HCT116 (cell line): ENCODE measurements at regions not wholly inside any gene's neighbourhood (a gene's known extent, or its start where the extent isn't known, plus 50 kb on each side); places are given as distances from the start of the nearest gene placed in this dataset.

Source experiments
- ATAC-seq: fragments of 200-7000 bp; cut with Tn5 transposase; 2 replicates; pipeline ENCODE4 v1.9.1; 2020; ENCODE audit warnings: mild to moderate bottlenecking, moderate library complexity
- BruUV-seq: library from RNA; stranded (reverse); fragments of 400-500 nt; replicated peaks from 2 replicates; lab custom pipeline; 2021; lab: Mats Ljungman, UMichigan
- CTCF ChIA-PET: fragments of 300-600 bp; sonication (Branson Sonifier 250); formaldehyde crosslinking; loops from one replicate; lab custom pipeline; 2021; ENCODE audit warnings: antibody characterized with exemption; lab: Charles Lee
- POLR2A ChIA-PET: fragments of 300-600, 350-600 bp; sonication (Branson Sonifier 250); formaldehyde crosslinking; loops from one replicate; lab custom pipeline; 2021; ENCODE audit warnings: antibody characterized with exemption; lab: Charles Lee
- RAD21 ChIA-PET, 2 experiments: fragments of 300-600 bp; sonication (Branson Sonifier 250); formaldehyde crosslinking; loops; one replicate each; lab custom pipeline; 2023; ENCODE audit warnings: low total read pairs in 2 of 2; ENCODE audit not compliant: uncharacterized antibody in 2 of 2, unreplicated experiment in 2 of 2, low non-redundant PET in 1 of 2; lab: Charles Lee
- DNase-seq: peaks from one replicate; pipeline ENCODE4 v3.0.0-alpha.2; 2010; ENCODE audit warnings: low read depth, low spot score
- H2AFZ ChIP-seq: fragments of 200-600 bp; shearing (Covaris generic), sonication (generic); 2 replicates; pipeline ENCODE4 v1.6.1; 2017; ENCODE audit warnings: low read depth, mixed run types, mixed read lengths, antibody characterized with exemption, low read length; ENCODE audit not compliant: poor library complexity, severe bottlenecking
- H3K27ac ChIP-seq: 2 replicates; pipeline ENCODE4 v1.5.1; 2012; ENCODE audit warnings: low read depth, low read length
- H3K27me3 ChIP-seq: fragments of 200-600 bp; sonication (generic); 2 replicates; pipeline ENCODE4 v1.6.1; 2016; ENCODE audit warnings: mixed run types, low read length, mixed read lengths; ENCODE audit not compliant: insufficient read depth
- H3K36me3 ChIP-seq, 2 experiments: fragments of 200-500 bp in 1 of 2; fragments of 200-600 bp in 1 of 2; sonication (Bioruptor generic) in 1 of 2; sonication (generic) in 1 of 2; 2 replicates each; pipeline versions ENCODE4 v1.5.1 to v1.6.1; 2014 to 2016; ENCODE audit warnings: low read length in 2 of 2, inconsistent platforms in 1 of 2, mixed read lengths in 1 of 2, mixed run types in 1 of 2; ENCODE audit not compliant: insufficient read depth in 2 of 2, control insufficient read depth in 1 of 2
- H3K4me1 ChIP-seq, 2 experiments: fragments of 200-600 bp in 1 of 2; sonication (generic) in 1 of 2; 2 replicates each; pipeline versions ENCODE4 v1.5.1 to v1.6.1; 2012 to 2017; ENCODE audit warnings: low read length in 2 of 2, inconsistent platforms in 1 of 2, mild to moderate bottlenecking in 1 of 2, mixed read lengths in 1 of 2, mixed run types in 1 of 2, moderate library complexity in 1 of 2; ENCODE audit not compliant: insufficient read depth in 2 of 2, control insufficient read depth in 1 of 2
- H3K4me2 ChIP-seq: fragments of 200-600 bp; sonication (generic); 2 replicates; pipeline ENCODE4 v1.6.1; 2017; ENCODE audit warnings: mixed run types, low read length, mixed read lengths
- H3K4me3 ChIP-seq, 2 experiments: fragments of 200-600 bp in 1 of 2; sonication (generic) in 1 of 2; replicated peaks in 1 of 2; 2 replicates each; pipeline ENCODE4 v1.5.1; 2011 to 2016; ENCODE audit warnings: low read length in 2 of 2, control low read depth in 1 of 2, low read depth in 1 of 2, mild to moderate bottlenecking in 1 of 2, mixed read lengths in 1 of 2, mixed run types in 1 of 2
- H3K79me2 ChIP-seq: fragments of 200-600 bp; sonication (generic); 2 replicates; pipeline ENCODE4 v1.6.1; 2017; ENCODE audit warnings: mild to moderate bottlenecking, mixed run types, low read length, moderate library complexity, mixed read lengths; ENCODE audit not compliant: insufficient read depth
- H3K9ac ChIP-seq: fragments of 200-600 bp; sonication (generic); 2 replicates; pipeline ENCODE4 v1.6.1; 2016; ENCODE audit warnings: low read length, mixed read lengths
- H3K9me2 ChIP-seq: fragments of 200-600 bp; sonication (generic), shearing (Covaris generic); 2 replicates; pipeline ENCODE4 v1.6.1; 2017; ENCODE audit warnings: mixed run types, mild to moderate bottlenecking, moderate library complexity; ENCODE audit not compliant: insufficient read depth
- H3K9me3 ChIP-seq, 2 experiments: fragments of 200-500 bp in 1 of 2; fragments of 200-600 bp in 1 of 2; sonication (Bioruptor generic) in 1 of 2; sonication (generic) in 1 of 2; 2 replicates each; pipeline ENCODE4 v1.6.1; 2014 to 2017; ENCODE audit warnings: low read length in 2 of 2, mixed read lengths in 2 of 2, inconsistent platforms in 1 of 2, low read depth in 1 of 2, mild to moderate bottlenecking in 1 of 2, mixed run types in 1 of 2, moderate library complexity in 1 of 2; ENCODE audit not compliant: control insufficient read depth in 1 of 2, insufficient read depth in 1 of 2
- H4K20me1 ChIP-seq: fragments of 200-600 bp; sonication (generic), shearing (Covaris generic); 2 replicates; pipeline ENCODE4 v1.6.1; 2017; ENCODE audit warnings: mixed run types, mild to moderate bottlenecking, moderate library complexity; ENCODE audit not compliant: insufficient read depth
- CBX3 ChIP-seq: IDR thresholded peaks from 2 replicates; pipeline ENCODE4 v1.6.1; 2012; ENCODE audit warnings: low read depth
- EGR1 ChIP-seq: IDR thresholded peaks from 2 replicates; pipeline ENCODE4 v1.6.1; 2012; ENCODE audit warnings: low read depth
- ELF1 ChIP-seq: IDR thresholded peaks from 2 replicates; pipeline ENCODE4 v1.6.1; 2012; ENCODE audit warnings: low read depth, borderline replicate concordance
- EZH2 ChIP-seq: fragments of 200-600 bp; sonication (generic); IDR thresholded peaks from 2 replicates; pipeline ENCODE4 v1.6.1; 2017; ENCODE audit warnings: antibody characterized with exemption, mixed run types
- EZH2phosphoT487 ChIP-seq: fragments of 200-600 bp; IDR thresholded peaks from 2 replicates; pipeline ENCODE4 v1.6.1; 2018; ENCODE audit warnings: antibody characterized with exemption, borderline replicate concordance
- JUND ChIP-seq: IDR thresholded peaks from 2 replicates; pipeline ENCODE4 v1.6.1; 2012
- POLR2A ChIP-seq: IDR thresholded peaks from 2 replicates; pipeline ENCODE4 v1.7.0; 2011; ENCODE audit warnings: borderline replicate concordance; ENCODE audit not compliant: insufficient read depth, insufficient read length; ENCODE audit errors: extremely low read depth
- POLR2AphosphoS5 ChIP-seq: IDR thresholded peaks from 2 replicates; pipeline ENCODE4 v1.6.1; 2011; ENCODE audit warnings: mild to moderate bottlenecking, low read depth, low read length, moderate library complexity
- RAD21 ChIP-seq: IDR thresholded peaks from 2 replicates; pipeline ENCODE4 v1.6.1; 2012; ENCODE audit warnings: low read depth, mild to moderate bottlenecking
- SP1 ChIP-seq: IDR thresholded peaks from 2 replicates; pipeline ENCODE4 v1.6.1; 2012; ENCODE audit warnings: low read depth
- YY1 ChIP-seq: IDR thresholded peaks from 2 replicates; pipeline ENCODE4 v1.6.1; 2011; ENCODE audit warnings: low read length, low read depth, moderate library complexity, mild to moderate bottlenecking; ENCODE audit not compliant: insufficient replicate concordance; ENCODE audit errors: extremely low read depth
- ZFX ChIP-seq: fragments of 450-650 bp; IDR thresholded peaks from 2 replicates; pipeline ENCODE4 v1.6.1; 2017
- intact Hi-C: fragments of 100-400 bp; cut with micrococcal nuclease; formaldehyde crosslinking; loops from 2 replicates; pipeline ENCODE4 v1.10.0; 2022
- TF ChIP-seq, protein P1 (sequence below): IDR thresholded peaks from 2 replicates; pipeline ENCODE4 v1.6.1; 2012
- TF ChIP-seq, protein P2 (sequence below), 3 experiments: fragments of 200-600 bp in 1 of 3; sonication (generic) in 1 of 3; IDR thresholded peaks in 2 of 3; conservative IDR thresholded peaks in 1 of 3; 2 replicates each; pipeline ENCODE4 v1.5.1; 2012 to 2017; ENCODE audit warnings: low read depth in 2 of 3, low read length in 2 of 3, antibody characterized with exemption in 1 of 3, borderline replicate concordance in 1 of 3, control low read depth in 1 of 3, mild to moderate bottlenecking in 1 of 3, mixed read lengths in 1 of 3, mixed run types in 1 of 3, moderate library complexity in 1 of 3; ENCODE audit not compliant: insufficient read depth in 1 of 3
- TF ChIP-seq, protein P3 (sequence below): IDR thresholded peaks from 2 replicates; pipeline ENCODE4 v1.6.1; 2012

DNA sequence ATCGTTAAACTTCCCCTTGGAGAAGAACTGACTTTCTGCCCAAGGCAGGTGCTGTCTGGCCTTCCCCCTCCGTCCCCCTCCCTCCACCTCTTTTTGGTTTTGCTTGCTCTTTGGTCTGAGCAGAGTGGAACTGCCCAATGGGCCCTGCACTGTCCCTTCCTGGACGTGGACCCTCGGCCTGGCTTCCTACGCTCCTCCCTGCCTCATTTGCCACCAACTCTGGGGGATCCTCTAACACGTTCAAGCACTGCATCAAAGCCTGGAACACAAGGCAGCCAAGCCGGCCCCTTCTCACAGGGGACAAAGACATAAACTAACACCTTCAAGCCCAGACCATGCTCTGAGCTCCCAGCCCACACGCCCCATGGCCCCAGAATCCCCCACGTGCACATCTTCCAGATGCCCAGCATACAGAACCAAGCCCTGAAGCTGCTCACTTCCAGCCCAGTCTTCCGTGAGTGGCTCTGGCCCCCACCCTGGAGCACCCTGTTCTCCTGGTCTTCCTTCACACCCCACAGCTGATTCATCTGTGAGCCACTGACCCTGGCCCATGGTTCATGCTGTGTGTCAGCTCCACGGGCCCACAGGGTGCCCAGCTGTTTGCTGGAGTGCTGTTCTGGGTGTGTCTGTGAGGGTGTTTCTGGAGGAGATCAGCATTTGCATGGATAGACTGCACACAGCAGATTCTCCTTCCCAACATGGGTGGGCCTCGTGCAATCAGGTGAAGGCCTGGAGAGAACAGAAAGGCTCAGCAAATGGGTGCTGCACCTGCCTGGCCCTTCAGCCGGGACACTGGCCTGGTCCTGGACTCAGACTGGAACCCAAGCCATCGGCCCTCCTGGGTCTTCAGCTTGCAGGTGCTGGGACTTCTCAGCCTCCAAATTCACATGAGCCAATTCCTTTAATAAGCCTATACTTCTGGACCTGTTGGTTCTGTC lies 247.1 kb upstream of the SALL3 start:
- 0 out of 2 replicates have a peak, but pooled peaks cover 3% of the 10 kb centered on the region for H3K27me3 ChIP-seq
- ATAC-seq: no peak
- no peak overlapping the region for H3K4me3 ChIP-seq
- H3K36me3 ChIP-seq: no peaks in the 10 kb centered on the region
- BruUV-seq: no TSS peak
- TF ChIP-seq, protein P1, sequence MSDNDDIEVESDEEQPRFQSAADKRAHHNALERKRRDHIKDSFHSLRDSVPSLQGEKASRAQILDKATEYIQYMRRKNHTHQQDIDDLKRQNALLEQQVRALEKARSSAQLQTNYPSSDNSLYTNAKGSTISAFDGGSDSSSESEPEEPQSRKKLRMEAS: no peak
- no peak for TF ChIP-seq ZFX
- no peak for TF ChIP-seq EGR1
- TF ChIP-seq POLR2AphosphoS5: no peak
- no peak for TF ChIP-seq EZH2
- TF ChIP-seq POLR2A: no peak
- no peaks in the 10 kb centered on the region for H3K9me2 ChIP-seq
- CTCF ChIA-PET: no interaction called here
- POLR2A ChIA-PET: no interaction called here
- H3K4me2 ChIP-seq: no peak overlapping the region
- no peaks in the 10 kb centered on the region for H3K79me2 ChIP-seq
- intact Hi-C loops: no loop called here
- H3K9me3 ChIP-seq: no peaks in the 10 kb centered on the region
- no peaks in the 10 kb centered on the region for H4K20me1 ChIP-seq
- H2AFZ ChIP-seq: no peak overlapping the region
- H3K27ac ChIP-seq: no peak overlapping the region
- RAD21 ChIA-PET: no interaction called here
- DNase-seq: no peak
- H3K9ac ChIP-seq: no peak overlapping the region
- H3K4me1 ChIP-seq: no peaks in the 10 kb centered on the region

DNA sequence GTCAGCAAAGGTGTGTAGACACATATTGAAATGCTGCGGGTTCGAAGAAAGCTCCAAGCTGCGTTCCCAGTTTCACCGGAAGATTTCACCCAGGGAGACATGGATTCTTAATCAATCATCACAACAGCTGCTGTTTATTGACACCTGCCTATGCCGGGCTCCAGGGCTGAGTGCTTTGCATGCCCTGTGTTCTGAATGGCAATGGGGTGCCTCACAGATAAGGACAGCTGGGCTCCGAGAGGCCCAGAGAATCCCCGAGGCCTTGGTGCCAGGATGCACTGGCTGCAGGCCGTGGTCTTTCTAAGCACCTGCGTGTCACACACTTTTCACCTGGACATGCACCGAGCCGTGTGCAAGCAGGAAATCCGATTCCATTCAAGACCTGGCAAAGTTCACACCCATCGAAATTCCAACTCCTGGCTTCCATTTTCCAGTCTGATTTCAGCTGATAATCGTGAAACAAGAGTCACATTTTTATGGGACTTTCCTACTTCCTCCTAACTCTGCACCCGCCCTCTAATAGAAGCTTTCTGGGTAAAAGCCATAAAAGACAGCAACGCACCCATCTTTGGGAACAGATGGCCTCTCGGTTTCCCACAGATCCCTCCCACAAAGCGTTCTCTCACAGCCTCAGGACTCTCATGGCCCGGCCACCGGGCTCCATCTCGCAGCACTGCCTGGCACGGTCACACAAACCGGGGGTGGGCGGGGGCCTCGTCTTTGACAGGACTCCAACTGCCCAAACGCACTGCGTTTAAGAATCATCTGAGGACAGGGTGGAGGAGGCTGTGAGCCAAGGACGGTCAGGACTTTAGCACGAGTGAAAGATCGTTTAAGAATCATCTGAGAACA lies 245.6 kb upstream of the SALL3 start:
- DNase-seq (no peak), ATAC-seq (no peak)
- 0 out of 2 replicates have a peak, but pooled peaks cover 3% of the 10 kb centered on the region for H3K27me3 ChIP-seq
- no peak overlapping the region for H2AFZ ChIP-seq
- H3K9me2 ChIP-seq: no peaks in the 10 kb centered on the region
- no peaks in the 10 kb centered on the region for H4K20me1 ChIP-seq
- no peaks in the 10 kb centered on the region for H3K36me3 ChIP-seq
- H3K79me2 ChIP-seq: no peaks in the 10 kb centered on the region
- BruUV-seq: no TSS peak
- no peak overlapping the region for H3K9ac ChIP-seq
- ChIA-PET RAD21 (no interaction called here), POLR2A (no interaction called here), CTCF (no interaction called here)
- intact Hi-C loops: no loop called here
- no peak overlapping the region for H3K27ac ChIP-seq
- no peaks in the 10 kb centered on the region for H3K9me3 ChIP-seq
- no peak overlapping the region for H3K4me2 ChIP-seq
- H3K4me3 ChIP-seq: no peak overlapping the region
- no peaks in the 10 kb centered on the region for H3K4me1 ChIP-seq
- TF ChIP-seq POLR2A (no peak), ELF1 (no peak), RAD21 (no peak), JUND (no peak), SP1 (no peak), EZH2 (no peak), POLR2AphosphoS5 (no peak), EGR1 (no peak), YY1 (no peak), EZH2phosphoT487 (no peak), CBX3 (no peak)
- TF ChIP-seq, protein P1: no peak
- TF ChIP-seq, protein P2, sequence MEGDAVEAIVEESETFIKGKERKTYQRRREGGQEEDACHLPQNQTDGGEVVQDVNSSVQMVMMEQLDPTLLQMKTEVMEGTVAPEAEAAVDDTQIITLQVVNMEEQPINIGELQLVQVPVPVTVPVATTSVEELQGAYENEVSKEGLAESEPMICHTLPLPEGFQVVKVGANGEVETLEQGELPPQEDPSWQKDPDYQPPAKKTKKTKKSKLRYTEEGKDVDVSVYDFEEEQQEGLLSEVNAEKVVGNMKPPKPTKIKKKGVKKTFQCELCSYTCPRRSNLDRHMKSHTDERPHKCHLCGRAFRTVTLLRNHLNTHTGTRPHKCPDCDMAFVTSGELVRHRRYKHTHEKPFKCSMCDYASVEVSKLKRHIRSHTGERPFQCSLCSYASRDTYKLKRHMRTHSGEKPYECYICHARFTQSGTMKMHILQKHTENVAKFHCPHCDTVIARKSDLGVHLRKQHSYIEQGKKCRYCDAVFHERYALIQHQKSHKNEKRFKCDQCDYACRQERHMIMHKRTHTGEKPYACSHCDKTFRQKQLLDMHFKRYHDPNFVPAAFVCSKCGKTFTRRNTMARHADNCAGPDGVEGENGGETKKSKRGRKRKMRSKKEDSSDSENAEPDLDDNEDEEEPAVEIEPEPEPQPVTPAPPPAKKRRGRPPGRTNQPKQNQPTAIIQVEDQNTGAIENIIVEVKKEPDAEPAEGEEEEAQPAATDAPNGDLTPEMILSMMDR (IDR thresholded peaks at IDR 0.05 in 2 of 3, conservative IDR thresholded peaks at IDR 0.05 in 1 of 3; ENCODE audit: borderline replicate concordance in 1 of 3, insufficient read depth in 1 of 3, low read depth in 2 of 3, low read length in 2 of 3): no peak
- TF ChIP-seq, protein P3, sequence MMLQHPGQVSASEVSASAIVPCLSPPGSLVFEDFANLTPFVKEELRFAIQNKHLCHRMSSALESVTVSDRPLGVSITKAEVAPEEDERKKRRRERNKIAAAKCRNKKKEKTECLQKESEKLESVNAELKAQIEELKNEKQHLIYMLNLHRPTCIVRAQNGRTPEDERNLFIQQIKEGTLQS: no peak
